ENCODE measurements at regions not wholly inside any gene's neighbourhood (a gene's known extent, or its start where the extent isn't known, plus 50 kb on each side); places are given as distances from the start of the nearest gene placed in this dataset.

DNA sequence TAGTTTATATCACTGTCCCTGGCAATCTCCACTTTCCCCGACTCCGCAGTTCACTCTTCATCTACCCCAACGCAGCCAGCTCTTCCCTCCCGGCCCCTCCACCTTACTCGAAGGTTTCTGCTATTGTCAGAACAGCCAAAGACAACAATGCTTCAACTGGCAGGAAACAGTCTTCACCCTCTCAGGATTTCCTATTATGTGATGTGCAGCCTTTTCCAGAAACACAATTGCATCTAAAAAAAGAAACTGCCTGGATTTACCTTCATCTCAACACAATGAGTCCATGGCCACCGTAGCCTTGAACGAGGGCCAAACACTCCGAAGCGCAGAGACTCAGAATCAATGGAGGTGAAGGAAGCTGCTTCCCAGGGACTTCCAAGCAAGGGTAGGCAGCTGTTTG, 182.1 kb upstream of the TSC22D2 start:
- H3K9me3 ChIP-seq (replicated peaks; ENCODE audit: control insufficient read depth, insufficient read depth, low read depth, low read length), result no peaks in the 10 kb centered on the region
- ATAC-seq (no peak), DNase-seq (ENCODE audit: extremely low read depth in 1 of 4, low spot score in 3 of 4) (no peak), FAIRE-seq (no peak)
- no peaks in the 10 kb centered on the region for H3K36me3 ChIP-seq (ENCODE audit: control insufficient read depth, insufficient read depth, low read length)
- CTCF ChIA-PET (ENCODE audit: low intra/inter-chr PET ratio), result interaction anchor here (0.6 kb wide), 1 partner anchor 183 kb away, joined by 3 read pairs; no protein-coding TSS in a partner anchor
- H3K4me1 ChIP-seq (replicated peaks in 1 of 2; ENCODE audit: control insufficient read depth in 2 of 2, insufficient read depth in 2 of 2, low read length in 2 of 2), result peaks cover 0 to 5% of the 10 kb centered on the region in 2 experiments; a peak in 1 of 5 replicates
- no peak overlapping the region for H3K9ac ChIP-seq (ENCODE audit: insufficient read depth in 1 of 2, low read depth in 2 of 2, low read length in 2 of 2)
- no peaks in the 10 kb centered on the region for H4K20me1 ChIP-seq (replicated peaks; ENCODE audit: control insufficient read depth, insufficient read depth, low read length)
- under 1% methylated on average over 9 of the region's 9 CpGs for WGBS (ENCODE audit: insufficient coverage, low coverage, missing lambda C conversion rate)
- in situ Hi-C loops (cut with MboI), result loop anchor here (5.0 kb wide), 1 partner anchor 281 kb away; no protein-coding TSS in a partner anchor
- POLR2A ChIA-PET, result interaction anchor here (0.6 kb wide), 1 partner anchor 777 kb away, joined by 4 read pairs; no protein-coding TSS in a partner anchor
- no peak overlapping the region for H3K27ac ChIP-seq (ENCODE audit: extremely low read depth, low read depth, low read length)
- H3K79me2 ChIP-seq (ENCODE audit: control insufficient read depth, insufficient read depth, low read length), result no peaks in the 10 kb centered on the region
- no peak for TF ChIP-seq BCOR (IDR thresholded peaks at IDR 0.05)
- no peak for TF ChIP-seq BHLHE40 (IDR thresholded peaks at IDR 0.05; ENCODE audit: low read length)
- TF ChIP-seq RBM14 (IDR thresholded peaks at IDR 0.05; ENCODE audit: borderline replicate concordance, insufficient read depth, low read depth, low read length), result no peak
- no peak for TF ChIP-seq MCM2 (IDR thresholded peaks at IDR 0.05; ENCODE audit: low read depth)
- peaks cover 18 to 40% of the 10 kb centered on the region in 2 experiments for H3K27me3 ChIP-seq (ENCODE audit: control insufficient read depth in 2 of 2, insufficient read depth in 2 of 2, low read length in 2 of 2)
- intact Hi-C loops (cut with micrococcal nuclease), result no loop called here
- no peaks in the 10 kb centered on the region for H3K9me1 ChIP-seq (ENCODE audit: control insufficient read depth, insufficient read depth, low read length)
- no peak overlapping the region for H3K4me3 ChIP-seq
- BruUV-seq (replicated peaks), result no TSS peak
- H2AFZ ChIP-seq (ENCODE audit: low read depth, low read length), result no peak overlapping the region
- H3K4me2 ChIP-seq (ENCODE audit: insufficient read depth, low read length), result no peak overlapping the region

DNA sequence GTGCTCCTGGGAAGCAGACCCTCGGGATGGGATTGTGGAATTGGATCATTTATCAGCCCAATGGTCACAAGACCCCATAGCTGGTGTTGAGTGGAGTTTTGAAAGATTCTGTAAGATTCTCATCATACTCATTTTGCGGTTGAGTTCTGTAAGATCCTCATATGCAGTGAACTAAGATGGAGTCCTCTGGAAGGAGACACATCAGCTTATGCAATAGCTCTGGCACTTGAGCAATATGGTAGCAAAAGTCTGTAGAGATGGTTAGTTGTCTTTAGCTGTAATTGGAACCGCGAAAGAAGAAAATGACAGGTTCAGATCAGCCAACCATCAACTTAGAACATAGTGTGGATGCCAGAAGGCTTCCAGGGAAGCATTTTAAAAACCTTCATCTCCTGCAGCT, 184.5 kb upstream of the TSC22D2 start:
- intact Hi-C loops (cut with micrococcal nuclease), result loop anchor here (5.0 kb wide), 2 partner anchors 456 to 644 kb away; no protein-coding TSS in a partner anchor
- no peaks in the 10 kb centered on the region for H3K36me3 ChIP-seq (ENCODE audit: control insufficient read depth, insufficient read depth, low read length)
- no TSS peak for BruUV-seq (replicated peaks)
- ATAC-seq, result no peak
- no peak for FAIRE-seq
- H3K27me3 ChIP-seq (ENCODE audit: control insufficient read depth in 2 of 2, insufficient read depth in 2 of 2, low read length in 2 of 2), result peaks cover 18 to 49% of the 10 kb centered on the region in 2 experiments
- ChIA-PET CTCF (ENCODE audit: low intra/inter-chr PET ratio) (interaction anchor here (0.8 kb wide), 1 partner anchor 16 kb away, joined by 3 read pairs; no protein-coding TSS in a partner anchor), POLR2A (interaction anchor here (1.7 kb wide), 1 partner anchor 10 kb away, joined by 4 read pairs; no protein-coding TSS in a partner anchor)
- H3K27ac ChIP-seq (ENCODE audit: extremely low read depth, low read depth, low read length), result no peak overlapping the region
- no peaks in the 10 kb centered on the region for H3K79me2 ChIP-seq (ENCODE audit: control insufficient read depth, insufficient read depth, low read length)
- H3K9me1 ChIP-seq (ENCODE audit: control insufficient read depth, insufficient read depth, low read length), result no peaks in the 10 kb centered on the region
- in situ Hi-C loops (cut with MboI), result no loop called here
- no peak overlapping the region for H3K9ac ChIP-seq (ENCODE audit: insufficient read depth in 1 of 2, low read depth in 2 of 2, low read length in 2 of 2)
- no peaks in the 10 kb centered on the region for H3K9me3 ChIP-seq (replicated peaks; ENCODE audit: control insufficient read depth, insufficient read depth, low read depth, low read length)
- no peak overlapping the region for H3K4me3 ChIP-seq
- DNase-seq (ENCODE audit: extremely low read depth in 1 of 4, low spot score in 3 of 4), result no peak
- no peak overlapping the region for H2AFZ ChIP-seq (ENCODE audit: low read depth, low read length)
- 0% methylated on average over 4 of the region's 4 CpGs for WGBS (ENCODE audit: insufficient coverage, low coverage, missing lambda C conversion rate)
- H3K4me1 ChIP-seq (replicated peaks in 1 of 2; ENCODE audit: control insufficient read depth in 2 of 2, insufficient read depth in 2 of 2, low read length in 2 of 2), result peaks cover 0 to 5% of the 10 kb centered on the region in 2 experiments; a peak in 1 of 5 replicates
- no peak overlapping the region for H3K4me2 ChIP-seq (ENCODE audit: insufficient read depth, low read length)
- H4K20me1 ChIP-seq (replicated peaks; ENCODE audit: control insufficient read depth, insufficient read depth, low read length), result no peaks in the 10 kb centered on the region
- no peak for TF ChIP-seq FOS (IDR thresholded peaks at IDR 0.05; ENCODE audit: extremely low read depth, insufficient read length)
- TF ChIP-seq ZNF253 (CRISPR knock-in tag; conservative IDR thresholded peaks at IDR 0.05), result no peak
- peak in 1 of 2 experiments; percentile 36; a peak in 2 of 4 replicates for TF ChIP-seq TRIM24 (IDR thresholded peaks at IDR 0.05)
- peak; percentile 69 for TF ChIP-seq CEBPB (tag; IDR thresholded peaks at IDR 0.05)
